ENCODE measurements at regions not wholly inside any gene's neighbourhood (a gene's known extent, or its start where the extent isn't known, plus 50 kb on each side); places are given as distances from the start of the nearest gene placed in this dataset.

DNA sequence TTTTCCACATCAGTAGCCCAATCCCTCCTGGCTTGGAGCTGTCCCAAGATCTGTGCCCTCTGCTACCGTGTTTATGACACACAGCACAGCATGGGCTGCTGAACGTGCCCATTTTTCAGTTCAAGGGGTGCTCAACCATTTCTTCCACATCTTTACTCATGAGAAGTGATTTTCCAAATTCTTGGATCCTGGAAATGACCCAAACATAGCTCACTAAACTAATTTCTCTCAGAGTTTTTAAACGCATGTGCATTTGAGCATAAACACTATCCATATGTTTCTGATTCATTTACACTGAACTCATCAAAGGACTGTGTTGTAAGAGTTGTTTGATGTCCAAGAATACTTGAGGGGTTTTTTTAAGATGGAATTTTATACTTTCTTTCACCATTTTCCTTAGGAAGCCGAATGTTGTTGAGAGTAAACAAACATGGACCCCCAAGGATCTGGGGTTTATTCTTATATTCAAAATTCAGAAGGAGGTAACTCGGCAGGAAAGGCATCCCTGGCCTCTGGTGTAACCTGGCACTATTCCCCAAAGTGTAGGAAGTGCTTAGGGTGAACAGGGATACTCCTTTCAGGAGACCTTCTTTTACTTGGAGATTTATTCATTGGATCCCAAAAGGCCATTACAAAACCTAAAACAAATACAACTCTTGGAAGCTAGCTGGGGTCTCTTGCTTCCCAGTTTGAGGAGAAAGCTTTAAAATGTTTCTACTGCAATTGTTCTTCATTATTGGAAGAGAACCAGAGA lies 215.0 kb downstream of the BMP4 start:
- H3K27ac ChIP-seq (ENCODE audit: low read length) = no peak overlapping the region
- H3K36me3 ChIP-seq (ENCODE audit: insufficient read depth, low read length) = no peaks in the 10 kb centered on the region
- no peak overlapping the region for H2AFZ ChIP-seq (ENCODE audit: low read depth, low read length)
- H4K20me1 ChIP-seq (ENCODE audit: insufficient read depth, low read length) = no peaks in the 10 kb centered on the region
- no peaks in the 10 kb centered on the region for H3K79me2 ChIP-seq (ENCODE audit: insufficient read depth, low read length)
- TF ChIP-seq, protein P1, sequence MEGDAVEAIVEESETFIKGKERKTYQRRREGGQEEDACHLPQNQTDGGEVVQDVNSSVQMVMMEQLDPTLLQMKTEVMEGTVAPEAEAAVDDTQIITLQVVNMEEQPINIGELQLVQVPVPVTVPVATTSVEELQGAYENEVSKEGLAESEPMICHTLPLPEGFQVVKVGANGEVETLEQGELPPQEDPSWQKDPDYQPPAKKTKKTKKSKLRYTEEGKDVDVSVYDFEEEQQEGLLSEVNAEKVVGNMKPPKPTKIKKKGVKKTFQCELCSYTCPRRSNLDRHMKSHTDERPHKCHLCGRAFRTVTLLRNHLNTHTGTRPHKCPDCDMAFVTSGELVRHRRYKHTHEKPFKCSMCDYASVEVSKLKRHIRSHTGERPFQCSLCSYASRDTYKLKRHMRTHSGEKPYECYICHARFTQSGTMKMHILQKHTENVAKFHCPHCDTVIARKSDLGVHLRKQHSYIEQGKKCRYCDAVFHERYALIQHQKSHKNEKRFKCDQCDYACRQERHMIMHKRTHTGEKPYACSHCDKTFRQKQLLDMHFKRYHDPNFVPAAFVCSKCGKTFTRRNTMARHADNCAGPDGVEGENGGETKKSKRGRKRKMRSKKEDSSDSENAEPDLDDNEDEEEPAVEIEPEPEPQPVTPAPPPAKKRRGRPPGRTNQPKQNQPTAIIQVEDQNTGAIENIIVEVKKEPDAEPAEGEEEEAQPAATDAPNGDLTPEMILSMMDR (IDR thresholded peaks at IDR 0.05; ENCODE audit: borderline replicate concordance, extremely low read depth, low read length, poor library complexity, severe bottlenecking) = no peak
- no peak for TF ChIP-seq EZH2 (IDR thresholded peaks at IDR 0.05; ENCODE audit: borderline replicate concordance, low read depth, low read length, severe bottlenecking)
- H3K9me3 ChIP-seq (ENCODE audit: insufficient read depth, low read length, severe bottlenecking) = no peaks in the 10 kb centered on the region
- DNase-seq = no peak
- H3K4me3 ChIP-seq (ENCODE audit: low read depth in 1 of 2, low read length in 2 of 2) = no peak overlapping the region
- no peaks in the 10 kb centered on the region for H3K4me1 ChIP-seq (ENCODE audit: insufficient read depth, low read length)
- no peak for ATAC-seq (ENCODE audit: insufficient read depth, low read depth)
- no peak overlapping the region for H3K9ac ChIP-seq (ENCODE audit: low read depth, low read length)
- no peak overlapping the region for H3K4me2 ChIP-seq (ENCODE audit: insufficient read depth, low read length)
- H3K27me3 ChIP-seq (ENCODE audit: insufficient read depth, low read length, poor library complexity) = no peaks in the 10 kb centered on the region

DNA sequence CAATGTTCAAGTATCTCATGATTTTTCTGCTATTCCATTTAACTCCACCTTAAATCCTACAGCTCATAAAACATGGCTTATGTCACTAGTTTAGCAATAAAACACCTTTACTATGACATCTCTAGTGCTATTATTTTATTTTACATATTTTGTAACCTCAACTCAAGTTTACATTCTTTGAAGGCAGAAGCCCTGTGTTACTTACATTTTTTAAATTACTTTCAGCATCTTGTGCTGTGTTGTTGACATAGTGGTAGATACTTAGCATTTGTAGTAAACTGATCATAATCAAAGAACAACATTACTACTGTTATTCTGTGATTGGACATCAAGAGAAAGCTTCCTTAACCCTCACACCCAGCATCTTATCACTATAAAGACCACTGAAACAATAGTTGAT lies 216.1 kb downstream of the BMP4 start:
- ATAC-seq (ENCODE audit: insufficient read depth, low read depth) = no peak
- Histone ChIP-seq H3K27me3 (ENCODE audit: insufficient read depth, low read length, poor library complexity) (no peaks in the 10 kb centered on the region), H3K27ac (ENCODE audit: low read length) (no peak overlapping the region), H3K9me3 (ENCODE audit: insufficient read depth, low read length, severe bottlenecking) (no peaks in the 10 kb centered on the region), H3K36me3 (ENCODE audit: insufficient read depth, low read length) (no peaks in the 10 kb centered on the region), H2AFZ (ENCODE audit: low read depth, low read length) (no peak overlapping the region), H3K4me1 (ENCODE audit: insufficient read depth, low read length) (no peaks in the 10 kb centered on the region), H4K20me1 (ENCODE audit: insufficient read depth, low read length) (no peaks in the 10 kb centered on the region), H3K4me3 (ENCODE audit: low read depth in 1 of 2, low read length in 2 of 2) (no peak overlapping the region), H3K4me2 (ENCODE audit: insufficient read depth, low read length) (no peak overlapping the region), H3K79me2 (ENCODE audit: insufficient read depth, low read length) (no peaks in the 10 kb centered on the region), H3K9ac (ENCODE audit: low read depth, low read length) (no peak overlapping the region)
- TF ChIP-seq, protein P1 (IDR thresholded peaks at IDR 0.05; ENCODE audit: borderline replicate concordance, extremely low read depth, low read length, poor library complexity, severe bottlenecking) = no peak
- no peak for TF ChIP-seq EZH2 (IDR thresholded peaks at IDR 0.05; ENCODE audit: borderline replicate concordance, low read depth, low read length, severe bottlenecking)
- DNase-seq = no peak

DNA sequence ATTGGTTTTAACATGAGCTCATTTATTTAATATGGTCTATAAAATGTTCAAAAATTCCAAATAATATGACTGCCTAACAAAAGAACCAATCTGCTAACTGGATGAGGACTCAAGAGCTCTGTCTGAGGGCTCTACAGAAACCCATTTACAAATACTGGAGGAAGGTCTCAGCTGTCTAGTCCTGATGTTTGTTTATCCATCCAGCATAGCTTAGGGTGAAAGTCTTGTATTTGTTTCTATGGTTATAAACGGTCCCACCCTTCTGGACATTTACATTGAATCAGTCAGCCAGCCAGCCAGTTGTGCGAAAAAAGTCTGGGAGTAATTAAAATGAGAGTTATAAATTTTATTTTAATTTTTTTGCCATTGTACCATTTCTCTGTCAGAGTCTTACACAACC lies 220.7 kb downstream of the BMP4 start:
- no peaks in the 10 kb centered on the region for H3K36me3 ChIP-seq (ENCODE audit: insufficient read depth, low read length)
- H3K79me2 ChIP-seq (ENCODE audit: insufficient read depth, low read length) = no peaks in the 10 kb centered on the region
- H2AFZ ChIP-seq (ENCODE audit: low read depth, low read length) = no peak overlapping the region
- H3K4me3 ChIP-seq (ENCODE audit: low read depth in 1 of 2, low read length in 2 of 2) = no peak overlapping the region
- H3K9me3 ChIP-seq (ENCODE audit: insufficient read depth, low read length, severe bottlenecking) = peaks cover 2% of the 10 kb centered on the region
- TF ChIP-seq EZH2 (IDR thresholded peaks at IDR 0.05; ENCODE audit: borderline replicate concordance, low read depth, low read length, severe bottlenecking) = no peak
- TF ChIP-seq, protein P1 (IDR thresholded peaks at IDR 0.05; ENCODE audit: borderline replicate concordance, extremely low read depth, low read length, poor library complexity, severe bottlenecking) = no peak
- H3K4me2 ChIP-seq (ENCODE audit: insufficient read depth, low read length) = no peak overlapping the region
- H3K4me1 ChIP-seq (ENCODE audit: insufficient read depth, low read length) = no peaks in the 10 kb centered on the region
- H3K27me3 ChIP-seq (ENCODE audit: insufficient read depth, low read length, poor library complexity) = no peaks in the 10 kb centered on the region
- no peak for DNase-seq
- H4K20me1 ChIP-seq (ENCODE audit: insufficient read depth, low read length) = no peaks in the 10 kb centered on the region
- no peak overlapping the region for H3K27ac ChIP-seq (ENCODE audit: low read length)
- H3K9ac ChIP-seq (ENCODE audit: low read depth, low read length) = no peak overlapping the region
- no peak for ATAC-seq (ENCODE audit: insufficient read depth, low read depth)

Data from DND-41 (cell line).